ENCODE measurements at regions not wholly inside any gene's neighbourhood (a gene's known extent, or its start where the extent isn't known, plus 50 kb on each side); places are given as distances from the start of the nearest gene placed in this dataset.
"Not testable (repeated sequence)": the region's sequence is repeated elsewhere in the genome, so short reads cannot be mapped to it uniquely, and the experiment has no call there.

- not testable (repeated sequence) for H3K27me3 Mint-ChIP-seq (ENCODE audit: insufficient read depth, low read depth); H3K9me3 ChIP-seq (ENCODE audit: low read depth); H3K9ac ChIP-seq; H3K27ac ChIP-seq; H3K36me3 Mint-ChIP-seq; H3K4me2 ChIP-seq; H3K4me3 Mint-ChIP-seq; H2AFZ ChIP-seq (replicated peaks); H3K27me3 ChIP-seq; H3K9me3 Mint-ChIP-seq; H3K27ac Mint-ChIP-seq; H3K4me1 Mint-ChIP-seq; H3K4me1 ChIP-seq; H4K20me1 ChIP-seq (ENCODE audit: low read depth); H3F3A ChIP-seq (ENCODE audit: low read depth); H3K36me3 ChIP-seq; H3K4me3 ChIP-seq; DNase-seq (ENCODE audit: low spot score); H3K79me2 ChIP-seq (ENCODE audit: low read depth)
These were observed 87.5 kb downstream of the MRPL57 start for GRCh38 chr13:21263909-21264308.

- not testable (repeated sequence) for H2AFZ ChIP-seq (replicated peaks); H3K4me1 ChIP-seq; H3F3A ChIP-seq (ENCODE audit: low read depth); H3K36me3 Mint-ChIP-seq; H3K27ac Mint-ChIP-seq; H4K20me1 ChIP-seq (ENCODE audit: low read depth); H3K27me3 Mint-ChIP-seq (ENCODE audit: insufficient read depth, low read depth); H3K9me3 Mint-ChIP-seq; H3K9me3 ChIP-seq (ENCODE audit: low read depth); H3K27ac ChIP-seq; H3K4me1 Mint-ChIP-seq; H3K27me3 ChIP-seq; H3K4me3 ChIP-seq; H3K9ac ChIP-seq; H3K4me2 ChIP-seq; H3K4me3 Mint-ChIP-seq; DNase-seq (ENCODE audit: low spot score); H3K36me3 ChIP-seq; H3K79me2 ChIP-seq (ENCODE audit: low read depth)
These were observed 92.0 kb downstream of the MRPL57 start for GRCh38 chr13:21268485-21268884.

GRCh38 chr13:21272439-21272838, 96.0 kb downstream of the MRPL57 start:
- not testable (repeated sequence) for H3K9me3 Mint-ChIP-seq; H3K27me3 Mint-ChIP-seq (ENCODE audit: insufficient read depth, low read depth); H3K36me3 Mint-ChIP-seq; H3K36me3 ChIP-seq; H3K9ac ChIP-seq; H3K4me2 ChIP-seq; H3K27ac Mint-ChIP-seq; H3F3A ChIP-seq (ENCODE audit: low read depth); H3K9me3 ChIP-seq (ENCODE audit: low read depth); H2AFZ ChIP-seq (replicated peaks); H3K4me1 ChIP-seq; DNase-seq (ENCODE audit: low spot score); H3K4me1 Mint-ChIP-seq; H3K4me3 Mint-ChIP-seq; H3K27me3 ChIP-seq; H3K79me2 ChIP-seq (ENCODE audit: low read depth); H3K27ac ChIP-seq; H4K20me1 ChIP-seq (ENCODE audit: low read depth); H3K4me3 ChIP-seq

- not testable (repeated sequence) for H3K4me3 ChIP-seq
These were observed 98.0 kb downstream of the MRPL57 start for GRCh38 chr13:21274457-21274856.

GRCh38 chr13:21282065-21282464, 105.6 kb downstream of the MRPL57 start:
- no peaks in the 10 kb centered on the region for H3K27me3 Mint-ChIP-seq (ENCODE audit: insufficient read depth, low read depth)

More at GRCh38 chr13:21274457-21274856, 98.0 kb downstream of the MRPL57 start:
- H3K36me3 Mint-ChIP-seq; H3K9ac ChIP-seq; H4K20me1 ChIP-seq (ENCODE audit: low read depth); H3K4me3 Mint-ChIP-seq; H3K27ac Mint-ChIP-seq; H3F3A ChIP-seq (ENCODE audit: low read depth); DNase-seq (ENCODE audit: low spot score); H3K4me1 ChIP-seq; H3K79me2 ChIP-seq (ENCODE audit: low read depth); H3K4me1 Mint-ChIP-seq; H3K27me3 Mint-ChIP-seq (ENCODE audit: insufficient read depth, low read depth); H3K27me3 ChIP-seq; H3K9me3 Mint-ChIP-seq; H3K27ac ChIP-seq; H3K9me3 ChIP-seq (ENCODE audit: low read depth); H3K36me3 ChIP-seq; H3K4me2 ChIP-seq; H2AFZ ChIP-seq (replicated peaks): not testable (repeated sequence)

More at GRCh38 chr13:21282065-21282464, 105.6 kb downstream of the MRPL57 start:
- no peaks in the 10 kb centered on the region for H3K36me3 Mint-ChIP-seq
- H3K4me1 Mint-ChIP-seq, result no peaks in the 10 kb centered on the region
- peaks cover 2% of the 10 kb centered on the region for H3K9me3 Mint-ChIP-seq
- Histone ChIP-seq H3K9ac (no peak overlapping the region), H3K79me2 (ENCODE audit: low read depth) (no peaks in the 10 kb centered on the region), H3K4me2 (no peak overlapping the region), H4K20me1 (ENCODE audit: low read depth) (no peaks in the 10 kb centered on the region), H3K4me3 (no peak overlapping the region), H3K4me1 (no peaks in the 10 kb centered on the region), H3F3A (ENCODE audit: low read depth) (no peaks in the 10 kb centered on the region), H3K27me3 (no peaks in the 10 kb centered on the region), H3K9me3 (ENCODE audit: low read depth) (no peaks in the 10 kb centered on the region), H3K27ac (no peak overlapping the region), H3K36me3 (no peaks in the 10 kb centered on the region), H2AFZ (replicated peaks) (no peak overlapping the region)
- DNase-seq (ENCODE audit: low spot score), result no peak
- TF ChIP-seq EZH2 (IDR thresholded peaks at IDR 0.05) (no peak), EZH2phosphoT487 (IDR thresholded peaks at IDR 0.05) (no peak), CTCF (IDR thresholded peaks at IDR 0.05) (no peak)
- no peak overlapping the region for H3K27ac Mint-ChIP-seq
- no peak overlapping the region for H3K4me3 Mint-ChIP-seq

Data from neural progenitor cell (in vitro differentiated cells).